SK-N-MC (cell line): ENCODE measurements at regions not wholly inside any gene's neighbourhood (a gene's known extent, or its start where the extent isn't known, plus 50 kb on each side); places are given as distances from the start of the nearest gene placed in this dataset.

Experiments used
- EZH2 ChIP-seq: fragments of 200-600 bp; sonication (generic); IDR thresholded peaks from one replicate; pipeline ENCODE4 v1.6.1; 2017; ENCODE audit warnings: antibody characterized with exemption
- FOXP2 ChIP-seq: optimal IDR thresholded peaks from 2 replicates; pipeline ENCODE3; 2011; ENCODE audit warnings: mild to moderate bottlenecking, moderate library complexity; ENCODE audit not compliant: insufficient read depth; ENCODE audit errors: extremely low read length, control extremely low read depth
- POLR2AphosphoS5 ChIP-seq: IDR thresholded peaks from 2 replicates; pipeline ENCODE4 v1.6.1; 2012; ENCODE audit warnings: mild to moderate bottlenecking, low read depth, low read length, borderline replicate concordance

GRCh38 chr4:57865264-57865663 is 755.1 kb upstream of the IGFBP7 start:
- TF ChIP-seq EZH2, result no peak
- TF ChIP-seq POLR2AphosphoS5, result no peak
- no peak for TF ChIP-seq FOXP2
